Caki2 (cell line): ENCODE measurements at regions not wholly inside any gene's neighbourhood (a gene's known extent, or its start where the extent isn't known, plus 50 kb on each side); places are given as distances from the start of the nearest gene placed in this dataset.

Source experiments
- DNase-seq: peaks from one replicate; pipeline ENCODE4 v3.0.0-alpha.2; 2015; ENCODE audit warnings: low read depth
- in situ Hi-C: cut with HindIII; loops from 2 replicates; pipeline ENCODE4 v1.10.0; 2016; ENCODE audit warnings: low sequenced_read_pairs, low pct_unique_long_range_greater_than_20kb, mixed read lengths

- in situ Hi-C loops: no loop called here
- DNase-seq: no peak
These were observed 314.9 kb upstream of the SMIM31 start for GRCh38 chr4:164439037-164439436.

GRCh38 chr4:164440199-164440598, 313.7 kb upstream of the SMIM31 start:
- peak; percentile 74 for DNase-seq
- in situ Hi-C loops: no loop called here

GRCh38 chr4:164441109-164441508, 312.8 kb upstream of the SMIM31 start:
- in situ Hi-C loops: no loop called here
- no peak for DNase-seq

- in situ Hi-C loops: no loop called here
These were observed 311.8 kb upstream of the SMIM31 start for GRCh38 chr4:164442180-164442579.

GRCh38 chr4:164446516-164446915, 307.4 kb upstream of the SMIM31 start:
- in situ Hi-C loops: no loop called here
- peak; percentile 23 for DNase-seq

More at GRCh38 chr4:164442180-164442579, 311.8 kb upstream of the SMIM31 start:
- no peak for DNase-seq

- no peak for DNase-seq
- in situ Hi-C loops: no loop called here
These were observed 292.0 kb upstream of the SMIM31 start for GRCh38 chr4:164461901-164462300.

- in situ Hi-C loops: no loop called here
- no peak for DNase-seq
These were observed 291.5 kb upstream of the SMIM31 start for GRCh38 chr4:164462471-164462870.

GRCh38 chr4:164464313-164464712, 289.6 kb upstream of the SMIM31 start:
- in situ Hi-C loops: no loop called here
- no peak for DNase-seq

GRCh38 chr4:164467493-164467892, 286.4 kb upstream of the SMIM31 start:
- peak; percentile 27 for DNase-seq
- in situ Hi-C loops: no loop called here

- no peak for DNase-seq
- in situ Hi-C loops: no loop called here
These were observed 272.4 kb upstream of the SMIM31 start for GRCh38 chr4:164481306-164482091.

GRCh38 chr4:164482092-164482404, 271.9 kb upstream of the SMIM31 start:
- in situ Hi-C loops: no loop called here
- no peak for DNase-seq

GRCh38 chr4:164482758-164483157, 271.2 kb upstream of the SMIM31 start:
- in situ Hi-C loops: no loop called here
- DNase-seq: no peak

GRCh38 chr4:164483711-164484110, 270.2 kb upstream of the SMIM31 start:
- no peak for DNase-seq

GRCh38 chr4:164484551-164484950, 269.4 kb upstream of the SMIM31 start:
- in situ Hi-C loops: no loop called here
- DNase-seq: no peak

More at GRCh38 chr4:164483711-164484110, 270.2 kb upstream of the SMIM31 start:
- in situ Hi-C loops: no loop called here

GRCh38 chr4:164485136-164485535, 268.8 kb upstream of the SMIM31 start:
- DNase-seq: peak; percentile 90
- in situ Hi-C loops: no loop called here

GRCh38 chr4:164488114-164488513, 265.8 kb upstream of the SMIM31 start:
- DNase-seq: no peak
- in situ Hi-C loops: no loop called here

- in situ Hi-C loops: no loop called here
- peak; percentile 38 for DNase-seq
These were observed 252.9 kb upstream of the SMIM31 start for GRCh38 chr4:164501074-164501473.

- in situ Hi-C loops: no loop called here
- DNase-seq: no peak
These were observed 250.1 kb upstream of the SMIM31 start for GRCh38 chr4:164503874-164504273.

GRCh38 chr4:164508097-164508496, 245.8 kb upstream of the SMIM31 start:
- no peak for DNase-seq
- in situ Hi-C loops: no loop called here

GRCh38 chr4:164508771-164509170, 245.2 kb upstream of the SMIM31 start:
- no peak for DNase-seq
- in situ Hi-C loops: no loop called here
